Mesenchymal stem cell (in vitro differentiated cells and primary cell): ENCODE measurements at regions not wholly inside any gene's neighbourhood (a gene's known extent, or its start where the extent isn't known, plus 50 kb on each side); places are given as distances from the start of the nearest gene placed in this dataset.

Experiments used
- DNase-seq: peaks from one replicate; pipeline ENCODE4 v3.0.0-alpha.2; 2013
- H2AFZ ChIP-seq: one replicate; pipeline ENCODE4 v1.6.1; 2013; ENCODE audit warnings: low read depth, mild to moderate bottlenecking, control low read depth, inconsistent platforms, low read length, moderate library complexity
- H2AK5ac ChIP-seq: 2 replicates; pipeline ENCODE4 v1.6.1; 2013; ENCODE audit warnings: low read length, moderate library complexity, mild to moderate bottlenecking, inconsistent platforms; ENCODE audit not compliant: severe bottlenecking
- H2BK120ac ChIP-seq: one replicate; pipeline ENCODE4 v1.6.1; 2013; ENCODE audit warnings: low read depth, mild to moderate bottlenecking, inconsistent platforms, low read length, moderate library complexity
- H2BK12ac ChIP-seq, 2 experiments: one replicate each; pipeline ENCODE4 v1.6.1; 2013; ENCODE audit warnings: inconsistent platforms in 2 of 2, low read length in 2 of 2, mild to moderate bottlenecking in 2 of 2, moderate library complexity in 2 of 2, control low read depth in 1 of 2
- H2BK15ac ChIP-seq: one replicate; pipeline ENCODE4 v1.6.1; 2013; ENCODE audit warnings: mild to moderate bottlenecking, low read depth, inconsistent platforms; ENCODE audit not compliant: poor library complexity, severe bottlenecking
- H2BK5ac ChIP-seq: 2 replicates; pipeline ENCODE4 v1.6.1; 2013; ENCODE audit warnings: low read depth, mild to moderate bottlenecking, low read length, control low read depth, inconsistent platforms; ENCODE audit not compliant: poor library complexity, severe bottlenecking
- H3K14ac ChIP-seq, 2 experiments: one replicate each; pipeline ENCODE4 v1.6.1; 2013; ENCODE audit warnings: inconsistent platforms in 2 of 2, low read length in 2 of 2, control low read depth in 1 of 2, mild to moderate bottlenecking in 1 of 2, moderate library complexity in 1 of 2
- H3K18ac ChIP-seq, 2 experiments: one replicate each; pipeline ENCODE4 v1.6.1; 2013; ENCODE audit warnings: inconsistent platforms in 2 of 2, low read length in 2 of 2, control low read depth in 1 of 2, low read depth in 1 of 2, mild to moderate bottlenecking in 1 of 2
- H3K23ac ChIP-seq, 2 experiments: one replicate each; pipeline ENCODE4 v1.6.1; 2013; ENCODE audit warnings: inconsistent platforms in 2 of 2, low read length in 2 of 2, mild to moderate bottlenecking in 2 of 2, moderate library complexity in 2 of 2, control low read depth in 1 of 2
- H3K27ac ChIP-seq: 2 replicates; pipeline ENCODE4 v1.5.1; 2013; ENCODE audit warnings: mild to moderate bottlenecking, moderate library complexity, low read length, control low read depth, inconsistent platforms; ENCODE audit not compliant: poor library complexity, severe bottlenecking
- H3K27me3 ChIP-seq, 2 experiments: 2 replicates each; pipeline versions ENCODE4 v1.6.1 to v1.7.0; 2013; ENCODE audit warnings: low read length in 2 of 2, mild to moderate bottlenecking in 2 of 2, moderate library complexity in 2 of 2, control low read depth in 1 of 2, inconsistent platforms in 1 of 2; ENCODE audit not compliant: control insufficient read depth in 1 of 2, insufficient read depth in 1 of 2
- H3K36me3 ChIP-seq, 2 experiments: 2 replicates each; pipeline versions ENCODE4 v1.6.1 to v1.7.0; 2013; ENCODE audit warnings: low read length in 2 of 2, control low read depth in 1 of 2, inconsistent platforms in 1 of 2, low read depth in 1 of 2, mild to moderate bottlenecking in 1 of 2; ENCODE audit not compliant: insufficient read depth in 2 of 2, control insufficient read depth in 1 of 2
- H3K4ac ChIP-seq, 2 experiments: one replicate each; pipeline ENCODE4 v1.6.1; 2013; ENCODE audit warnings: inconsistent platforms in 2 of 2, low read length in 2 of 2, mild to moderate bottlenecking in 2 of 2, moderate library complexity in 2 of 2, control low read depth in 1 of 2, low read depth in 1 of 2
- H3K4me1 ChIP-seq: 2 replicates; pipeline ENCODE4 v1.6.1; 2013; ENCODE audit warnings: low read depth, low read length, control low read depth; ENCODE audit not compliant: control insufficient read depth, insufficient read depth
- H3K4me2 ChIP-seq: 2 replicates; pipeline ENCODE4 v1.6.1; 2013; ENCODE audit warnings: low read length, mild to moderate bottlenecking, inconsistent platforms; ENCODE audit not compliant: poor library complexity, severe bottlenecking
- H3K4me3 ChIP-seq, 2 experiments: 2 replicates each; pipeline versions ENCODE4 v1.5.1 to v1.7.0; 2013; ENCODE audit warnings: low read length in 2 of 2, mild to moderate bottlenecking in 2 of 2, control low read depth in 1 of 2, low read depth in 1 of 2; ENCODE audit not compliant: insufficient read depth in 1 of 2
- H3K79me1 ChIP-seq: replicated peaks from 2 replicates; pipeline ENCODE4 v1.6.1; 2013; ENCODE audit warnings: mild to moderate bottlenecking, control low read depth, low read length, inconsistent platforms; ENCODE audit not compliant: poor library complexity, severe bottlenecking
- H3K9ac ChIP-seq: 2 replicates; pipeline ENCODE4 v1.7.0; 2013; ENCODE audit warnings: mild to moderate bottlenecking, low read length, moderate library complexity
- H3K9me3 ChIP-seq: 2 replicates; pipeline ENCODE4 v1.7.0; 2013; ENCODE audit warnings: mild to moderate bottlenecking, low read length; ENCODE audit not compliant: control insufficient read depth
- H4K8ac ChIP-seq: one replicate; pipeline ENCODE4 v1.6.1; 2013; ENCODE audit warnings: inconsistent platforms, mild to moderate bottlenecking, low read length, moderate library complexity
- H4K91ac ChIP-seq: one replicate; pipeline ENCODE4 v1.6.1; 2013; ENCODE audit warnings: mild to moderate bottlenecking, low read length, inconsistent platforms
- WGBS: methylation state at CpG from one replicate; pipeline ENCODE4 v1.1.7; 2013; ENCODE audit warnings: mixed read lengths; 5-methylcytosine and 5-hydroxymethylcytosine counted together

DNA sequence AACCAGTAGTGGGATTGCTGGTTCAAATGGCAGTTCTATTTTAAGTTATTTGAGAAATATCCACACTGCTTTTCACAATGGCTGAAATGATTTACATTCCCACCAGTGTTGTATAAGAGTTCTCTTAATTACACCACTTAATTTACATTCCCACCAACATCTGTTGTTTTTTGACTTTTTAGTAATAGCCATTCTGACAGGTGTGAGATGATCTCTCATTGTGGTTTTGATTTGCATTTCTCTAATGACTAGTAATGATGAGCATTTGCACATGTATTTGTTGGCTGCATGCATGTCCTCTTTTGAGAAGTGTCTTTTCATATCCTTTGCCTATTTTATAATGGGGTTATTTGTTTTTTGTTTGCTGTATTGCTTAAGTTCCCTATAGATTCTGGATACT, 688.3 kb downstream of the PRR16 start:
- no peaks in the 10 kb centered on the region for H3K36me3 ChIP-seq
- H2BK5ac ChIP-seq: no peak overlapping the region
- H4K91ac ChIP-seq: no peak overlapping the region

DNA sequence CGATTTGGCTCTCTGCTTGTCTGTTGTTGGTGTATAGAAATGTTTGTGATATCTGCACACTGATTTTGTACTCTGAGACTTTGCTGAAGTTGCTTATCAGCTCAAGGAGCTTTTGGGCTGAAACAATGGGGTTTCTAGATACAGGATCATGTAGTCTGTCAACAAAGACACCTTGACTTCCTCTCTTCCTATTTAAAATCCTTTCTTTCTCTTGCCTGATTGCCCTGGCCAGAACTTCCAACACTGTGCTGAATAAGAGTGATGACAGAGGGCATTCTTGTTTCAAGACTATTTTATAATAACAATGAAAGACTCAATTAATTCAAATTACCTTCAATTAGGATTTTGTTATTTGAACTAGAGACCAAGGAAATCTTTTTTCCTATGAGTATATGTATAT, 692.5 kb downstream of the PRR16 start:
- no peak overlapping the region for H3K4me3 ChIP-seq
- H3K23ac ChIP-seq: no peak overlapping the region
- H2BK5ac ChIP-seq: no peak overlapping the region
- H3K9me3 ChIP-seq: no peaks in the 10 kb centered on the region
- H3K36me3 ChIP-seq: no peaks in the 10 kb centered on the region
- no peak overlapping the region for H3K9ac ChIP-seq
- no peaks in the 10 kb centered on the region for H3K79me1 ChIP-seq
- no peak overlapping the region for H3K4me2 ChIP-seq
- H2BK120ac ChIP-seq: no peak overlapping the region
- no peak overlapping the region for H4K8ac ChIP-seq
- no peak overlapping the region for H3K4ac ChIP-seq
- H2BK15ac ChIP-seq: no peak overlapping the region
- no peak overlapping the region for H4K91ac ChIP-seq
- no peaks in the 10 kb centered on the region for H3K27me3 ChIP-seq
- H3K27ac ChIP-seq: no peak overlapping the region
- no peak for DNase-seq
- H2AK5ac ChIP-seq: no peak overlapping the region
- WGBS: 100% methylated on average over 1 of the region's 1 CpG
- H3K18ac ChIP-seq: no peak overlapping the region
- no peak overlapping the region for H2BK12ac ChIP-seq
- H3K14ac ChIP-seq: no peak overlapping the region
- no peak overlapping the region for H2AFZ ChIP-seq
- H3K4me1 ChIP-seq: no peaks in the 10 kb centered on the region

More for the DNA sequence above, 688.3 kb downstream of the PRR16 start:
- no peak overlapping the region for H4K8ac ChIP-seq
- DNase-seq: no peak
- H3K4ac ChIP-seq: no peak overlapping the region
- no peak overlapping the region for H3K18ac ChIP-seq
- no peak overlapping the region for H3K4me3 ChIP-seq
- no peak overlapping the region for H2BK12ac ChIP-seq
- no peak overlapping the region for H3K27ac ChIP-seq
- H3K23ac ChIP-seq: no peak overlapping the region
- H3K9me3 ChIP-seq: no peaks in the 10 kb centered on the region
- H2BK15ac ChIP-seq: no peak overlapping the region
- H3K4me2 ChIP-seq: no peak overlapping the region
- H2BK120ac ChIP-seq: no peak overlapping the region
- no peak overlapping the region for H2AK5ac ChIP-seq
- no peak overlapping the region for H2AFZ ChIP-seq
- H3K27me3 ChIP-seq: no peaks in the 10 kb centered on the region
- H3K9ac ChIP-seq: no peak overlapping the region
- no peaks in the 10 kb centered on the region for H3K4me1 ChIP-seq
- no peak overlapping the region for H3K14ac ChIP-seq
- no peaks in the 10 kb centered on the region for H3K79me1 ChIP-seq

DNA sequence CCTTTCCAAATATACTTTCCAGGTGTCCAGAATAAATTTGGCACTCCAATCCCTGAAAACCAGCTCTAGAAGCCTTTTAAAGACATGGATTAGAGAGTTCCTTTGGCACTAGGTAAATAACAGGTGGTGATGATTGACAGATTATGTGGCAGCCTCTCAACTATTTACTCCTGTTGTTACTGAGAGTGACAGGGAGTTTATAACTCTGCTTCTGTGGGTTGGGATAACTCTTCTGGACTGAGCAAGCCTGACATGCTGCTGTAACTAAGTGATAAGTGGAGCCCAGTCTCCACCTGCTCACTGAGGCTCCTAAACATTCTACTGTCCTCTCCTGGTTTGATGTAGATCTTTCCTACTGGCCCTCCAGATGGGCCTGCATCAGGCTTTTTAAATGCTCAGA, 693.2 kb upstream of the FTMT start:
- H4K8ac ChIP-seq: no peak overlapping the region
- no peak overlapping the region for H2AFZ ChIP-seq
- no peak overlapping the region for H2BK12ac ChIP-seq
- no peaks in the 10 kb centered on the region for H3K36me3 ChIP-seq
- DNase-seq: no peak
- no peak overlapping the region for H3K27ac ChIP-seq
- H3K4me3 ChIP-seq: no peak overlapping the region
- H2BK15ac ChIP-seq: no peak overlapping the region
- no peak overlapping the region for H3K14ac ChIP-seq
- H3K9ac ChIP-seq: no peak overlapping the region
- H2BK120ac ChIP-seq: no peak overlapping the region
- no peak overlapping the region for H3K18ac ChIP-seq
- H3K4me1 ChIP-seq: no peaks in the 10 kb centered on the region
- H2AK5ac ChIP-seq: no peak overlapping the region
- no peak overlapping the region for H3K4me2 ChIP-seq
- H2BK5ac ChIP-seq: no peak overlapping the region
- H3K23ac ChIP-seq: no peak overlapping the region
- H3K9me3 ChIP-seq: no peaks in the 10 kb centered on the region
- no peaks in the 10 kb centered on the region for H3K27me3 ChIP-seq
- no peak overlapping the region for H4K91ac ChIP-seq
- no peak overlapping the region for H3K4ac ChIP-seq
- H3K79me1 ChIP-seq: no peaks in the 10 kb centered on the region

DNA sequence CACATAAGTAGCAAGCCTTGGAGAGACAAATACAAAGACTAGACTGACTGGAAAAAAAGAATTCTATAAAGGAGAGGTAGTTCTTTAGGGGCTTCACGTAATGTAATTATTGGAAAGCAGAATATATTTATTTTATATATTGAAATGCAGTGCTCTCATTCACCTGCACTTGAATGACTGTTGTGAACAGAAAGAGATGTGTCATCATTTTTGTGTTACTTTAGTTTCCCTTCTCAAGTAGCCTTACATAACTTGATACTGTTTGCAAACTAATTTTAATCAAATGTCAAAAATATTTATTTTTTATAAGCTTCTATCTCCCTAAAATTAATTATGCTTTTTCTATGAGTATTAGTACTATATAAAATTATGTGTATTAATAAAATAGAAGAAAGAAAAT, 691.1 kb upstream of the FTMT start:
- H4K8ac ChIP-seq: no peak overlapping the region
- H3K4me2 ChIP-seq: no peak overlapping the region
- H2BK5ac ChIP-seq: no peak overlapping the region
- H3K4me3 ChIP-seq: no peak overlapping the region
- no peak overlapping the region for H2AK5ac ChIP-seq
- H3K9ac ChIP-seq: no peak overlapping the region
- H3K27me3 ChIP-seq: no peaks in the 10 kb centered on the region
- no peak overlapping the region for H2BK120ac ChIP-seq
- WGBS: no CpG with 5 or more reads among the region's 1 CpG
- no peak overlapping the region for H2BK12ac ChIP-seq
- H3K23ac ChIP-seq: no peak overlapping the region
- H3K9me3 ChIP-seq: no peaks in the 10 kb centered on the region
- no peak overlapping the region for H3K4ac ChIP-seq
- H3K27ac ChIP-seq: no peak overlapping the region
- H3K79me1 ChIP-seq: no peaks in the 10 kb centered on the region
- no peak overlapping the region for H3K14ac ChIP-seq
- no peak overlapping the region for H3K18ac ChIP-seq
- DNase-seq: no peak
- no peaks in the 10 kb centered on the region for H3K36me3 ChIP-seq
- H3K4me1 ChIP-seq: no peaks in the 10 kb centered on the region
- no peak overlapping the region for H2AFZ ChIP-seq
- H2BK15ac ChIP-seq: no peak overlapping the region
- H4K91ac ChIP-seq: no peak overlapping the region
